K562 (cell line): ENCODE measurements at regions not wholly inside any gene's neighbourhood (a gene's known extent, or its start where the extent isn't known, plus 50 kb on each side); places are given as distances from the start of the nearest gene placed in this dataset.

Source experiments
- ATF4 ChIP-seq: fragments of 450-650 bp; formaldehyde crosslinking; IDR thresholded peaks from 2 replicates; pipeline ENCODE4 v1.4.0; 2022; ENCODE audit warnings: mild to moderate bottlenecking, moderate library complexity
- BRF1 ChIP-seq: IDR thresholded peaks from 3 replicates; pipeline ENCODE4 v1.6.1; 2011; ENCODE audit warnings: borderline replicate concordance, mild to moderate bottlenecking; ENCODE audit not compliant: insufficient read length; ENCODE audit errors: extremely low read depth
- CTBP1 ChIP-seq: fragments of 450-650 bp; IDR thresholded peaks from 2 replicates; pipeline ENCODE4 v1.6.1; 2016; ENCODE audit warnings: borderline replicate concordance
- CXXC5 ChIP-seq: fragments of 250-450 bp; sonication (Bioruptor Pico); IDR thresholded peaks from 2 replicates; pipeline ENCODE4 v1.8.0; 2022; ENCODE audit warnings: inconsistent platforms, mild to moderate bottlenecking, moderate library complexity
- ESRRA ChIP-seq: fragments of 450-650 bp; IDR thresholded peaks from 2 replicates; pipeline ENCODE4 v1.6.1; 2014; ENCODE audit warnings: low read depth, mild to moderate bottlenecking, moderate library complexity, borderline replicate concordance
- ESRRB ChIP-seq: fragments of 250-450 bp; sonication (Bioruptor Pico); IDR thresholded peaks from 2 replicates; pipeline ENCODE4 v1.5.0; 2020; ENCODE audit warnings: mild to moderate bottlenecking, moderate library complexity, borderline replicate concordance
- ETV1 ChIP-seq: fragments of 450-650 bp; conservative IDR thresholded peaks from 2 replicates; pipeline ENCODE4 v1.6.1; 2016; ENCODE audit warnings: missing genetic modification characterization, control low read depth, low read depth, missing compliant biosample characterization
- L3MBTL2 ChIP-seq: fragments of 450-650 bp; IDR thresholded peaks from 2 replicates; pipeline ENCODE4 v1.6.1; 2016; ENCODE audit warnings: mild to moderate bottlenecking, moderate library complexity
- MECOM ChIP-seq: fragments of 250-450 bp; sonication (Bioruptor Pico); IDR thresholded peaks from 2 replicates; pipeline ENCODE4 v1.8.0; 2022; ENCODE audit warnings: inconsistent platforms
- NBN ChIP-seq: fragments of 450-650 bp; IDR thresholded peaks from 2 replicates; pipeline ENCODE4 v1.6.1; 2016; ENCODE audit warnings: low read depth, mild to moderate bottlenecking
- NONO ChIP-seq, 2 experiments: fragments of 200-400 bp in 1 of 2; fragments of 450-650 bp in 1 of 2; formaldehyde crosslinking in 1 of 2; IDR thresholded peaks; 2 replicates each; pipeline ENCODE4 v1.6.1; 2017; ENCODE audit warnings: low read depth in 2 of 2, mild to moderate bottlenecking in 2 of 2, moderate library complexity in 2 of 2, low read length in 1 of 2
- RCOR1 ChIP-seq, 2 experiments: IDR thresholded peaks; 2 replicates each; pipeline ENCODE4 v1.6.1; 2012; ENCODE audit warnings: low read depth in 2 of 2, low read length in 2 of 2, borderline replicate concordance in 1 of 2, improper control_type of control experiment in 1 of 2
- TEAD4 ChIP-seq, 2 experiments: sonication (generic) in 1 of 2; formaldehyde crosslinking in 1 of 2; IDR thresholded peaks; 2 replicates each; pipeline versions ENCODE4 v1.6.1 to v1.8.0; 2012 to 2022; ENCODE audit warnings: borderline replicate concordance in 1 of 2, inconsistent platforms in 1 of 2, low read length in 1 of 2, mild to moderate bottlenecking in 1 of 2, missing genetic modification reagents in 1 of 2
- ZBTB17 ChIP-seq: fragments of 450-650 bp; formaldehyde crosslinking; IDR thresholded peaks from 2 replicates; pipeline ENCODE4 v1.4.0; 2020; ENCODE audit warnings: mild to moderate bottlenecking
- ZC3H8 ChIP-seq: fragments of 450-650 bp; IDR thresholded peaks from 2 replicates; pipeline ENCODE4 v1.6.1; 2017
- ZFX ChIP-seq: sonication (generic); formaldehyde crosslinking; IDR thresholded peaks from 2 replicates; pipeline ENCODE4 v1.8.0; 2022; ENCODE audit warnings: mild to moderate bottlenecking, missing genetic modification reagents, moderate library complexity
- ZNF511 ChIP-seq: sonication (generic); formaldehyde crosslinking; IDR thresholded peaks from 2 replicates; pipeline ENCODE4 v1.8.0; 2022; ENCODE audit warnings: mild to moderate bottlenecking, missing genetic modification reagents
- ZNF57 ChIP-seq: fragments of 450-650 bp; formaldehyde crosslinking; IDR thresholded peaks from 2 replicates; pipeline ENCODE4 v1.4.0; 2020; ENCODE audit warnings: mild to moderate bottlenecking, moderate library complexity
- ZNF589 ChIP-seq: fragments of 200-800 bp; sonication (Bioruptor generic); IDR thresholded peaks from 2 replicates; pipeline ENCODE4 v1.6.1; 2016; ENCODE audit warnings: low read depth, missing genetic modification characterization, missing compliant biosample characterization
- ZNF707 ChIP-seq: fragments of 250-450 bp; sonication (Bioruptor Pico); conservative IDR thresholded peaks from 2 replicates; pipeline ENCODE4 v1.8.0; 2022; ENCODE audit warnings: inconsistent platforms, mild to moderate bottlenecking, moderate library complexity
- ZNF717 ChIP-seq: fragments of 250-450 bp; sonication (Bioruptor Pico); IDR thresholded peaks from 2 replicates; pipeline ENCODE4 v1.5.0; 2021
- ZSCAN32 ChIP-seq: fragments of 450-650 bp; formaldehyde crosslinking; IDR thresholded peaks from 2 replicates; pipeline ENCODE4 v1.4.0; 2020; ENCODE audit warnings: mild to moderate bottlenecking, moderate library complexity
- TF ChIP-seq, protein P1 (sequence below): fragments of 250-450 bp; sonication (Bioruptor Pico); IDR thresholded peaks from 2 replicates; pipeline ENCODE4 v1.5.0; 2021
- TF ChIP-seq, protein P2 (sequence below): fragments of 250-450 bp; sonication (Bioruptor Pico); IDR thresholded peaks from 2 replicates; pipeline ENCODE4 v1.5.0; 2021; ENCODE audit warnings: mild to moderate bottlenecking, borderline replicate concordance

DNA sequence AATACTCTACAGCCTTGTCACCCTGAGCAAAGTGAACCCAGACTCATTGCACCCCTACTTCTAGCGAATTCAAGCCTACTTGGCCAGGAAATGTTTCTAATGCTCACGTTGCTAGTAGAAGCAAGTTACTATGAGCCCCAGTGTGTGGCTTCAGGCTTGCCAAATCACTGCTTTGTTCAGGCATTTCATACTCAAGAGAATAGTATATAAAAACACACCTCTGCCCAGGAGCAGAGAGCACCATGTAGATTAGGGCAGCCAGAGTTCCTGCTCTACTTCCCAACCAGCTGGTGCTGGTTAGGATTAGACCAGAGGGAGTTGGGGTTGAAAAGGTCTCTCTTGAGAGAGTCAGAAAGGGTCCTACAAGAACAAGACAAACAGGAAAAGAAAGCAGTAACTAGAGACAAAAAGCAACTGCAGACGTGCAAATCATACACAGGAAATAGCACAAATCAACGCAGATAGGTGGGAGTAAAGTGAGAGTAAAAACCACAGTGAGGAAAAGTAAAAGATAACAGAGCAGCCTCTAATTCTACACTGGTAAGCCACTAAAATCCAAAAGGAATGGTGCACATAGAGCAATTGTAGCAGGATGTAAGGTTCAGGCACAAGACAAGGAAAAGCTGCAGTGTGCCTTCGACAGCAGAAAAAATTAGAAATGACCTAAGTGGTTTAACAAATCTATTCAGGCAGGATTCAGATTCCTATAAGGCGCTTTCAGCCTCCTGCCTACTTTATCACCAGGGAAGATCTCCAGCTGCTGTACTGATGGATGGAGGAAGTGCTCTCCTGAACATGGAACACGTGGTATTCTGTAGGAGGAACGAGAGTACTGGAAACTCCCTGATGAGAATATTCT lies 49.6 kb upstream of the KIF2A start (continued):
- TF ChIP-seq, protein P1, sequence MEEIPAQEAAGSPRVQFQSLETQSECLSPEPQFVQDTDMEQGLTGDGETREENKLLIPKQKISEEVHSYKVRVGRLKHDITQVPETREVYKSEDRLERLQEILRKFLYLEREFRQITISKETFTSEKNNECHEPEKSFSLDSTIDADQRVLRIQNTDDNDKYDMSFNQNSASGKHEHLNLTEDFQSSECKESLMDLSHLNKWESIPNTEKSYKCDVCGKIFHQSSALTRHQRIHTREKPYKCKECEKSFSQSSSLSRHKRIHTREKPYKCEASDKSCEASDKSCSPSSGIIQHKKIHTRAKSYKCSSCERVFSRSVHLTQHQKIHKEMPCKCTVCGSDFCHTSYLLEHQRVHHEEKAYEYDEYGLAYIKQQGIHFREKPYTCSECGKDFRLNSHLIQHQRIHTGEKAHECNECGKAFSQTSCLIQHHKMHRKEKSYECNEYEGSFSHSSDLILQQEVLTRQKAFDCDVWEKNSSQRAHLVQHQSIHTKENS (CRISPR knock-in tag) = no peak
- TF ChIP-seq L3MBTL2 (peak; percentile 83), ZNF707 (no peak), BRF1 (no peak), CTBP1 (peak; percentile 90), ZC3H8 (no peak), ZNF589 (CRISPR knock-in tag) (no peak), ZFX (CRISPR knock-in tag) (no peak), ZNF511 (CRISPR knock-in tag) (no peak), TEAD4 (IDR thresholded peaks at IDR 0.05; ENCODE audit: low read length) (peak; percentile 40; the same call in 1 of the 2 replicates), TEAD4 (CRISPR knock-in tag; IDR thresholded peaks at IDR 0.05; ENCODE audit: borderline replicate concordance) (no peak), ESRRA (peak; percentile 58; the same call in 1 of the 2 replicates), ATF4 (CRISPR knock-in tag) (no peak), ZBTB17 (CRISPR knock-in tag) (peak; percentile 94), NBN (0 out of 2 replicates have a peak, but pooled peaks have one; percentile 41), ZNF57 (CRISPR knock-in tag) (no peak), RCOR1 (IDR thresholded peaks at IDR 0.05; ENCODE audit: borderline replicate concordance in 1 of 2, low read depth in 2 of 2, low read length in 2 of 2) (peak in 1 of 2 experiments; percentile 89; a peak in 2 of 4 replicates), ETV1 (tag) (0 out of 2 replicates have a peak, but pooled peaks have one; percentile 38), ESRRB (no peak), NONO (IDR thresholded peaks at IDR 0.05; ENCODE audit: low read depth in 2 of 2, low read length in 1 of 2) (no peak), MECOM (CRISPR knock-in tag) (no peak), ZSCAN32 (peak; percentile 68; the same call in 1 of the 2 replicates), ZNF717 (CRISPR knock-in tag) (no peak), CXXC5 (CRISPR knock-in tag) (peak; percentile 41)
- TF ChIP-seq, protein P2, sequence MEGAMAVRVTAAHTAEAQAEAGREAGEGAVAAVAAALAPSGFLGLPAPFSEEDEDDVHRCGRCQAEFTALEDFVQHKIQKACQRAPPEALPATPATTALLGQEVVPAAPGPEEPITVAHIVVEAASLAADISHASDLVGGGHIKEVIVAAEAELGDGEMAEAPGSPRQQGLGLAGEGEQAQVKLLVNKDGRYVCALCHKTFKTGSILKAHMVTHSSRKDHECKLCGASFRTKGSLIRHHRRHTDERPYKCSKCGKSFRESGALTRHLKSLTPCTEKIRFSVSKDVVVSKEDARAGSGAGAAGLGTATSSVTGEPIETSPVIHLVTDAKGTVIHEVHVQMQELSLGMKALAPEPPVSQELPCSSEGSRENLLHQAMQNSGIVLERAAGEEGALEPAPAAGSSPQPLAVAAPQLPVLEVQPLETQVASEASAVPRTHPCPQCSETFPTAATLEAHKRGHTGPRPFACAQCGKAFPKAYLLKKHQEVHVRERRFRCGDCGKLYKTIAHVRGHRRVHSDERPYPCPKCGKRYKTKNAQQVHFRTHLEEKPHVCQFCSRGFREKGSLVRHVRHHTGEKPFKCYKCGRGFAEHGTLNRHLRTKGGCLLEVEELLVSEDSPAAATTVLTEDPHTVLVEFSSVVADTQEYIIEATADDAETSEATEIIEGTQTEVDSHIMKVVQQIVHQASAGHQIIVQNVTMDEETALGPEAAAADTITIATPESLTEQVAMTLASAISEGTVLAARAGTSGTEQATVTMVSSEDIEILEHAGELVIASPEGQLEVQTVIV (CRISPR knock-in tag) = no peak
